Activated CD4-positive, CD25-positive, alpha-beta regulatory T cell (primary cell): ENCODE measurements at regions not wholly inside any gene's neighbourhood (a gene's known extent, or its start where the extent isn't known, plus 50 kb on each side); places are given as distances from the start of the nearest gene placed in this dataset.

Experiments
- DNase-seq, 4 experiments: peaks; one replicate each; lab custom pipeline; 2025; lab: John Stamatoyannopoulos, UW

DNA sequence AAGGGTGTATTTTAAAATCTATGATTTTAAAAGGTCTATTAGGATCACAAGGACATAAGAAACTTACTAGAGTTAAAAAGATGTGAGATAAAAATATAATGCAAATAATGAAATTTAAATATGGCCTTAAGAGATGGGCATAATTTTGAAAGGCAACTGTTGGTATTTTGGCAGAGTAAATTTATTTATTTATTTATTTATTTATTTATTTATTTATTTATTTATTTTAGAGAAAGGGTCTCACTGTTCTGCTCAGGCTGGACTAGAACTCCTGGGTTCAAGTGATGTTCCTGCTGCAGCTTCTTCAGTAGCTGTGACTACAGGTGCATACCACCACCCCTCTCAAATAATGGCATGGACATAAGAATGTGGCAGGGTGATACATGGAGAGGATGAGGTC is 932.1 kb upstream of the LCORL start:
- no peak for DNase-seq

DNA sequence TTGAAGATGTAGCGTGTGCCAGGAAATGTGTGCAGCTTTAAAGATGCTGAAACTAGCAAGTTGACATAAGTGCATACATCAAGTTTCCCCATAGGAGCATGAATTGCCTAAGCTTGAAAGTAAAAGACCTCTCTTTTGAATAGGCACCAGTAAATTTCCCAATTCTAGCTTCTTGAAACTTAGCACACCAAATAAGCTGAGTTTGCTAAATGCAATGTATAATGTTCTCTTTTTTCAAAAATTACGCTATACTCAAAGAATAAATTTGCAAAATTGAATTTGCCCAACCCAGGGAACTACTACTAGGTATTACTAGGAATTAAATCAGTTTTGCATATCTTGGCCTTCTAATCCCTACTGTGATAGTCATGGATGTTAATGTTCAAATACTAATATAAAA is 923.9 kb upstream of the LCORL start:
- DNase-seq = no peak

GRCh38 chr4:18942874-18943273 is 921.3 kb upstream of the LCORL start:
- no peak for DNase-seq

DNA sequence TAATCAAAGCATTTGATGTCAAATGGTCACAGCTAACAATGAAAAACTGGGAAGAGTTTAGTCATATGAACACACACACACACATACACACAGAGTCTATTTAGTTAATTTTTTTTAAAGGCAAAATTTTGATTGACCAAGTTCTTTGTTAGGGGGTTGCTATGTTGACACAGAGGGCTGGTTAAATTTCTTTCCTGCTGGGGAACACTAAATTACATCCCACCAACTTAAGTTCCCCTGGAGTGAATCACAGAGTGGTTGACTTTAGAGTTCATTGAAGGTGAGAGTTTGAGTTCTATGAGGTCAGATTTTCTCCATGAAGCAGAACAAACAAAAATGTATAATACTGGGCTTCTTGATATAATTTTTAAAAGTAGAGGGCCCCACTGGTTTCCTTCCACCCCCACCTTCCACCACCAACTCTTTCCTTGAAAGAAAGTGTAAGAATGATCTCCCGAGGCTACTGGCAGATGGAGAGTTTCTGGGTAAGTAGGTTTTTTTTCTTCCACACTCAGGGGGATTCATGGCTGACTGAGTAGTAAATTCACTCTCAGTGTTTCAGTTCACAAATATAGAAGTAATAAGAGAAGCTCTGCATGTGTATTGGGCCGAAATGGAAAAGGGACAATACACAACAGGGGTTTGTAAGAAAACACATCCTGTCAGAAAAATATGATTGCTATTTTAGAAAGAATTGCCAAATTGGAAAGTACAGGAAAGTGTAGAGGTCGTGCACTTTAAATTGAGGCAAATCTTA is 917.0 kb upstream of the LCORL start:
- no peak for DNase-seq

- no peak for DNase-seq
Observed at GRCh38 chr4:18937746-18938145, 916.2 kb upstream of the LCORL start.

- DNase-seq = no peak
Observed at GRCh38 chr4:18937080-18937479, 915.5 kb upstream of the LCORL start.

DNA sequence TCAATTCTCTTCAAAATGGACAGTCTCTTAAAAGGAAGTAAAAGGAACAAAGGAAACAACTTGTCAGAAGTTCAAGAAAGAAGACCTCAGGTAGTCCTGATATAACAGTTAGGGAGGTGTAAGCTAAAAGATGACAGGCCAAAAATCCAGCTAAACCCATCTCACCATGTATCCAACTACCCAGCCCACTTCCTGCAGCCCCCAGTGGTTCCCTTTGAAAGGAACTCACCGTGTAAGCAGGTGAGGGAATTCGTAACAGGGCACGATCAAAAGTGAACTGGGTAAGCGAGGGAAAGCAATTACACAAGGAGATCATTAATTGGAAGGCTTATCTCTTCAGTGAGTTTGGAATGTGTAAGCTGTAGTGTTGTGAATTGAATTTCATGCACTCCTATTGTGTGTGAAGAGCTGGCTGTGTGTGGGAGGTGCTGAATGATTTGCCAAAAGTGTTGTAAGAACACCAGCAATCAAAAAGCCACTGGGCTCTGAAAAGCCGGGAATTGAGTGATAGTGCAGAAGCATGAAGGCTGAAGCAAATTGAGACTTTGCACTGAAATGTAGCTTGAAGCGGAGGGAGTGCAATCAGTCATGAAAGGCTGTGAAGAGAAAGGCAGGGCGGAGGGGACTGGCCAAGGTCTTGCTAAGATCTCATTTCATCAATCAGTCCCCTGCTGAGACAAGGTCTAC is 914.2 kb upstream of the LCORL start:
- DNase-seq = no peak

DNA sequence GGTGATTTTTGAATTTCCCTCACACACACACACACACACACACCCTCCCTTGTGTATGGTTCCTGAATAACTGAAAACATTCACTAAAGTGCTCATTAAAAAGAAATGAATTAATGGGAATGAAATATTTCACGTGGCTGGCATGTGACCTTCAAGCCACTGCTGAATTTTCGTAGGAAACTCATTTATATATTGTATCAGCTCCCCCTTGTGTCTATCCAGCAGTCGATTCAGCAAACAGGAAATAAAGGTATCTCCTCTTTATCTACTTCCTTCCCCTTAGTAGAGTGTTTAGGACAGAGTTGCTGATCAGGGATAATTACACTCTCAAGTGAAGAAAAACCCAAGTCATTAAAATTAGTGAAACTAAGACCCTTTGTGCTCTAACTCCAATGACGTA is 912.6 kb upstream of the LCORL start:
- DNase-seq = no peak

DNA sequence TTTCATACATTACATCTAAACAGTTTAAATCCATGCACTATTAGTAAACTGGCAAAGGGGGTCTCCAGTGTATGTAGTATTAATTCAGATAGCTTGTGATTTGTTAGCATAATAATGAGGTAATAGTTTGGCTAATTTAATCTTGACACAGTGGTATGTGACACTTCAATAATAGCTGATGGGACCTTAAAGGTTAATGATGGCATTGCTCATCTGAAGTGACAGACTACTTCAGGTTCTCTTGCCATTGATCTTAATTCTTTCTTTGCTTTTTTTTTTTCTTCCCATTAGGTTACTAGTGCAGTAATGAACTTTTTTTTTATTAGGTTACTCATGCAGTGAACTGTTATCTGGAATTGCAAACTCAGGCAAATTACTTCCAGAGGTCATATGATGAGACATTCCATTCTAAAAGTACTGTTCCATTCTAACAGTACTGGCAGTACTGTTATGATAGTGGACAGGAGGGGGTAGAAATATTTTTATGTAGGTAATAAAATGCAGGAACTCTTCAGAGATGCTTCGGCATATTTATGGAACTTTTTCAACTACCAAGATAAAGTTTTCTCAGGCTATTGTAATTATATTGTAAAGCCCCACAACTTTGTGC is 911.3 kb upstream of the LCORL start:
- DNase-seq = no peak

GRCh38 chr4:18931643-18932377 is 910.3 kb upstream of the LCORL start:
- DNase-seq = no peak

GRCh38 chr4:18930487-18930886 is 908.9 kb upstream of the LCORL start:
- no peak for DNase-seq

DNA sequence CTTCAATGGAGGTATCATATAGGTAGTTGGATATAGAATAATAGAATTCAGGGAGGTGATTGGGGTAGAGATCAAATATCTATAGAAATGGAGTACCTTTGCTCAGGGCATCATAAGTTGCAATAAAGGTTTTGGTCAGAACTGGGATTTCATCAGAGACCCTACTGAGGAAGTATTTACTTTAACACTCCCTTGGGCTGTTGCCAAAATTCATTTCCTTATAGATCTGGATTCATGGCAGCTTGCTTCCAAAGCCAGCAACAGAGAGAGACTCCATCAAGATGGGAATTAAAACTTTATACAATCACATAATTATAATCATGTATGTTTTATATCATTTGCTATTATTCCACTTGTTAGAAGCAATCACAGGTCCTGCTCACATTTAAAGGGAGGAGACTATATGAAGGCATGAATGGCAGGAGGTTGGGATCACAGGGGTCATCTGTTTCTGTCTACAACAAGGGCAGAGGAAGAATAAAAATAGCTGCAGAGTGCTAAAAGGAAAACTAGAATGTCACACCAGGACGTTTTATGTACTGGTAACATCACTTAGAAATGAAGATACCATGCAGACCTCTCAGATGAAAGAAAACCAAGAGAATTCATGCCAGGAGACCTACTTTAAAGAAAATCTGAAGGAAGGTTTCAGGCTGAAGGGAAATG is 902.1 kb upstream of the LCORL start:
- DNase-seq = no peak

GRCh38 chr4:18917689-18918088 is 896.1 kb upstream of the LCORL start:
- DNase-seq = no peak

GRCh38 chr4:18914182-18914581 is 892.6 kb upstream of the LCORL start:
- no peak for DNase-seq

GRCh38 chr4:18894928-18895327 is 873.4 kb upstream of the LCORL start:
- DNase-seq = no peak

DNA sequence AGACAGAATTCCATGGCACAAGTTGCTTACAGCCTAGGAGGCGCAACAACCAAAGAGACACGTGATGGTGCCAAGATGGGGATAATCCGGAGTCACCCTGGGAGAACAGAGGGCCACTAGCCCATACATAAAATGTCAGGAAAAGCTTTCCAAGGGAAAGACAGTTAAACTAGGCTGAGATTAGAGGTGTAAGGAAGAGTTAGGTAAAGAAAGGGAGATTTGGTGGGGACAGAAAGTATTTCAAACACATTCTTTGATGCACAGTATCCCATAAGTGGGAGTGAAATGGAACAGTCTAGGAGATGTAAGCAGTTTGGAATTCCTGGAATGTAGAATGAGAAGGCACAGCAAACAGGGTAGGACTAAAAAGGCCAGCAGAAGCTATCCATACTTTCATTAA is 860.9 kb upstream of the LCORL start:
- DNase-seq = no peak

DNA sequence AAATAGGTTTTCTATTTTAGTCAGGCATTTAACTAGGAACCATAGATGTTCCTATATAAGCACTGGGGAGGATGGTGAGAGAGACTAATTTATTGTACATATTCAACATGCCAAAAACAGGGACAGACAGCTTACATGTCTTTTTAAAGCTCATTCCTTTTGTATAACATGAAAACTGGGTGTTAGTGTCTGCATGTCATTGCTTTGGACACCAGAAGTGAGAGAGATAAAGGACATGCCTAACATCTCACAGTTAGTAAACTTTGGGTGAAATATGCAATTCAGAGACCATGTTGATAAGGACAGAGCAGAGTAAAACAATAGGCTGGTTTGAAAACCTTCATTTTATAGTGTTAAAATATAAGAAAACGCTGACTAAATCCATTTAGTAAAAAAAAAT is 860.0 kb upstream of the LCORL start:
- DNase-seq = no peak

DNA sequence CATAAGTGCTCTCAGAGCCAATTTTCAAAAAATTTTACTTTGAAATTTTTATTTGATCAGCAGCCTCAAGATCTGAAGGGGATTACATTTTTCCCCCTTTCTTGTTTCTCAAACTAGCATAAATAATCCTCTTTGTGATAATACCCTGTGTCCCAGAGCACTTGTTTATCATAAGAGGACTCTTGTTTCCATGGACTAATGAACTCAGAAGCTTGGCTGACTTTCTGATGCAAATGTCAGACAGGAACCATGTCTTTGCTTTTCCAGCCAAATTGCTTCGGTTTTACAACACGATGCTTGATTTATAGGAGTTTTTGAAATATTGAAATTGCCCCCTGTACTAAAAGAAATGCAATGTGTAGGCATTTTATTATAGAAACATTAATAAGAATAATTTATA is 859.3 kb upstream of the LCORL start:
- DNase-seq = no peak

DNA sequence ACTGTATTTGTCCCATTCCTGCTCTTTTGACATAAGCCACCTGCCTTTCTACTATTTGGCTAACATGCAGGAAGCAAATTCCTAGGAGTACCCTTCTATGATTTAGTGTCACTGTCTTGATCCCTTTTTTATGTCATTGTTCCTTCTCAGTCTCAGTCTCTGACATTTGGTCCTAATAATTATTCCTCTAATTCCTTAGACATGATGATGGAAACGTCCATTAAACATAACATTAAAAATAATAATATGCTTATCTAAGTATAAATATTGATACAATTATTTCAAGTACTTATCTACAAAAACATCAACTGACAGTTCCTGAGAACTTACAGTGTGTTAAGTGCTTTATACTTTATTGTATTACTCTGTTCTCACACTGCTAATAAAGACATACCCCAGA is 857.0 kb upstream of the LCORL start:
- DNase-seq = no peak

GRCh38 chr4:18869166-18869565 is 847.6 kb upstream of the LCORL start:
- DNase-seq = no peak

DNA sequence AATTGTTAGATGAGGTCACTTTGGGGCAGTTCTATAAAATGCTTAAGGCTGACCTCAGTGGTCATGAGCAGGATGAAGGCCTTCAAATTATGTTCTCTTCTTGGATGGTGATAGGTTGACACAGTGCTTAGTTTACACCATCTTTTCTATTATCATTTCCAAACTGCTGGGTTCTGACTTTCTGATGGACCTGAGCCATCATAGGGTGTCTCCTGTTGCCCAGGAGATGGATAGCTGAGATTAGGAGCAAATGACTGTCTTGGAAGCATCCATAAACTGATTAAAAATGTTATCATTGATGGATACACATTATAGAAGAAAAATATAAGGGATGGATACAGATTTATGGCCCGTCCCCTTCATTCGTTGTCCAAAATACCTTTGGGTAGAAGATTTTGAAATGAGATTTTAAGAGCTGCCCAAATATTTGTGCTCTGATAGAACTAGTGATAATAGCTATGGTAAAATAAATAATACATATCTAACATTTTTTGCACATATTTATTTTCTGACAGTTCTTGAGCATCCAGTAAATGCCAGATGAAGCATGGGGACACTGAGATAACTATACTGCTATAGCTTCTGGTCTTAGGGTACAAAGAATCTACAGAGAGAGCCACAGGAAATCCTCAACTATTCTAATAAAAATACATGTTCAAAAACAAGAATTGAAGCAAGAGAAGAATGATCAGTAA is 839.4 kb upstream of the LCORL start:
- DNase-seq = no peak

- no peak for DNase-seq
Observed at GRCh38 chr4:18859468-18859867, 837.9 kb upstream of the LCORL start.
